Fibroblast of pulmonary artery (primary cell): ENCODE measurements at regions not wholly inside any gene's neighbourhood (a gene's known extent, or its start where the extent isn't known, plus 50 kb on each side); places are given as distances from the start of the nearest gene placed in this dataset.
A peak's percentile ranks its signal among the peaks of the same experiment; 100 is the strongest.

Experiments used
- DNase-seq: peaks from one replicate; pipeline ENCODE4 v3.0.0-alpha.2; 2010; ENCODE audit warnings: low read depth
- H3K4me3 ChIP-seq: replicated peaks from 2 replicates; pipeline ENCODE4 v1.5.1; 2011; ENCODE audit warnings: low read depth, mild to moderate bottlenecking, control low read depth, low read length, moderate library complexity
- TF ChIP-seq, protein P1 (sequence below): IDR thresholded peaks from 2 replicates; pipeline ENCODE4 v1.5.1; 2011; ENCODE audit warnings: mild to moderate bottlenecking, control low read depth, low read length, inconsistent platforms; ENCODE audit errors: missing control alignments

DNA sequence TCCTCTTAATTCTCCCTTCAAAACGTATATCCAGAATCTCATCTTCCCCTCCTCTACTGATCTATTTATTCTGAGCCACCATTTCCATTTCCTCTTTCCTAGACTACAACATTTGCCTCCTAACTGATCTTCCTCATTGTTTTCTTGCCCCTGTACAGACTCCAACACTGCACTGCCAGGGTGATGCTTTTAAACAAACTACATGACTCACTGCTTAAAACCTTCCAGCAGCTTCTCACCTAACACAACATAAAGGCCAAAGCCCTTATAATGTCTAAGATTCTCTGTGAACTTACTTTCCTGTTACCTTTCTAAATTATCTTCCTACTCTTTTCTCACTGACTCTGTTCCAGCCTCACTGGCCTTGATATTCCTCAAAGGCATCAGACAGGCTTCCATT is 161.0 kb upstream of the HS3ST1 start:
- TF ChIP-seq, protein P1, sequence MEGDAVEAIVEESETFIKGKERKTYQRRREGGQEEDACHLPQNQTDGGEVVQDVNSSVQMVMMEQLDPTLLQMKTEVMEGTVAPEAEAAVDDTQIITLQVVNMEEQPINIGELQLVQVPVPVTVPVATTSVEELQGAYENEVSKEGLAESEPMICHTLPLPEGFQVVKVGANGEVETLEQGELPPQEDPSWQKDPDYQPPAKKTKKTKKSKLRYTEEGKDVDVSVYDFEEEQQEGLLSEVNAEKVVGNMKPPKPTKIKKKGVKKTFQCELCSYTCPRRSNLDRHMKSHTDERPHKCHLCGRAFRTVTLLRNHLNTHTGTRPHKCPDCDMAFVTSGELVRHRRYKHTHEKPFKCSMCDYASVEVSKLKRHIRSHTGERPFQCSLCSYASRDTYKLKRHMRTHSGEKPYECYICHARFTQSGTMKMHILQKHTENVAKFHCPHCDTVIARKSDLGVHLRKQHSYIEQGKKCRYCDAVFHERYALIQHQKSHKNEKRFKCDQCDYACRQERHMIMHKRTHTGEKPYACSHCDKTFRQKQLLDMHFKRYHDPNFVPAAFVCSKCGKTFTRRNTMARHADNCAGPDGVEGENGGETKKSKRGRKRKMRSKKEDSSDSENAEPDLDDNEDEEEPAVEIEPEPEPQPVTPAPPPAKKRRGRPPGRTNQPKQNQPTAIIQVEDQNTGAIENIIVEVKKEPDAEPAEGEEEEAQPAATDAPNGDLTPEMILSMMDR: no peak
- peak; percentile 55 for DNase-seq
- no peak overlapping the region for H3K4me3 ChIP-seq

DNA sequence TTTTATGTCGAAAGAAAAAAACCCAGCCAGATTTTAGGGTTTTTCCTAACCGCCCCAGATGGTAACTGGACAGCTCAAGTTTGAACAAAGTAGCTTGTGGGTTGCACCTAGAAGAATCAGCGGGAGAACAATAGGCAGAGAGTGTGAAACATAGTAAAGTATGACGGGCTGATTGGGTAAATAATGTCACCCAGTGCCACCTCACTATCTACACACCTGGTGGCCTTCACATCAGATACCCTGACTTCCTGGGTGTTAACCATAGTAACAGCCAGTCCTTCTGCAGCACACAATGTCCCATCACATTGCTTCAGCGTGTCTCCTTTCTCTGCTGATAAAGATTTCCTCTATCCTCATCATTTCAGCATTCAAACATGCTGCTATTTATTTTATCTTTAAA is 159.1 kb upstream of the HS3ST1 start:
- DNase-seq: no peak
- TF ChIP-seq, protein P1: no peak
- no peak overlapping the region for H3K4me3 ChIP-seq

DNA sequence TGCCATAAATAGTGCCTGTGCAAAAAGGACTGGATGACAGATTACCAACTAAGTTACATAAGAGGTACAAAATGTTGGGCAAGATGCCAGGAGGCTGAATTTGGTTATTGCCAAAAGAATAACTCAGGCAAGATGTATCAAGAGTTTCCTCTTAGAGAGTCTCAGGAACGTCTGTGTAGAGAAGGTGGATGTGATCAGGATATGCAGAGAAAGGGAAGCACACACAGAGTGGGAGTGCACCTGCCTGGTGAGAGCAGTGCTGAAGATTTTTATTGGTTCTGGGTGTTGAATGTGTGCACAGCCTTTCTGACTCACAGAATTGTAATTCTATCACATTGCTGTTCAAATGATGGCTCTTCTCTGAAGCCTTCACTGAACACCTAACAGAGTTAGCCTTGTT is 156.8 kb upstream of the HS3ST1 start:
- TF ChIP-seq, protein P1: no peak
- DNase-seq: peak; percentile 35
- no peak overlapping the region for H3K4me3 ChIP-seq

DNA sequence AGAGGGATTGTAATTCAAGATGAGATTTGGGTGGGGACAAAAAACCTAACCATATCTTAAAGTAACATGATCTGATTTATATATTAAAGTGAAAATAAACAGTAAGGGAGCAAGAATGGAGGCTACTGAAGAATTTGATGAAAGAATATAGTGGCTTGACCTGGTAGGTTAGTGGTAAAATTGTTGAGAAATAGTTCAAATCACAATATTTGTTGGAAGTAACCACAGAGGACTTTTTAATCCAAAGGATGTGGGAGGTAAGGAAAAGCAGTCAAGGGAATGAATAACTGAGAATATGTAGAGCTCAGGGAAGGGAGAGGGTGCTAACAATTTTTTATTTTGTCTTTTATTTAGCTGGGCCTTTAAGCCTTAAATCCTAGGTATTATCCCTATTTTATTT is 139.8 kb upstream of the HS3ST1 start:
- DNase-seq: no peak
- no peak overlapping the region for H3K4me3 ChIP-seq
- TF ChIP-seq, protein P1: no peak

DNA sequence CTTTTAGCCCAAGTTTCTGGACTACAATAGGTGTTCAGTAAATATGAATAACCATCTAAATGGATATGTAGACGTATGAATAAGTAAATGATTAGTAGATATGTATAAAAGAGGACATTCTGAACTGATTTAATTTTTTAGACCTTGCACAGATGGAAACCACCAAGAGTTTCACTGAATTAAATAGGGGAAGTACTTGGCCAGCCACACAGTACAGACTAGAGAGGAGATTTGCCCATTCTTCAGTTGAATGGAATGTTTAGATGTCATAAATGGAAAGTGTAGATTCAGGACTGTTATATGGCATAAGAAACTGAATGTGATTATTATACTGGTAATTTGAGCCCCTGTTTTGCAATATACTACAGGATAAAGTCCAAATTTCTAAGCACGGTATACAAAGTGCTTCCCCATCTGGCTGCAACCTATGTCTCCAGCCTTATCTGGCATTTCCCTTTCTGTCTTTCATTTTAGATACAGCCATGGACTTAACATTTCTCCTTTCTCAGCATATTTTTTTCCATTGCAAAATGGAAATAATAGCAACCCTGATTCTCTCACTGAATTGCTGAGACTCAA is 137.8 kb upstream of the HS3ST1 start:
- DNase-seq: peak; percentile 67
- H3K4me3 ChIP-seq: no peak overlapping the region
- TF ChIP-seq, protein P1: no peak

DNA sequence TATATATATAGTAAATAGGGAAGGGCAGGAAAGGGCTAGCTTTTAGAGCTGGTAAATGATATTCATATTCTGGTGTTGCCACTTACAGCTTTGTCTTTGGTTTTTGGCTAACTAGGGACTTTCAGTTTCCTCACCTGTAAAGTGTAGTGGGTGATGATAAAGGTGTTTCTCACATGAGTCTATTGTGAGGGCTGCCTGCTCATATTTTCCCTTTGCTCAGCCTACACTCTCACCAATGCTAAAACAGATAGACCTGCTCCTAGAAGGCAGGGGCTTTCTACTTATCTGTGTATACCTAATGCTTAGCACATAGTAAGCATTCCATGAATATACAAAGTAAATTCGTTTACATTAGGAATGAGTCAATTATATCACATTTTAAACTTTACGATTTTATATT is 137.2 kb upstream of the HS3ST1 start:
- H3K4me3 ChIP-seq: no peak overlapping the region
- TF ChIP-seq, protein P1: no peak
- no peak for DNase-seq

DNA sequence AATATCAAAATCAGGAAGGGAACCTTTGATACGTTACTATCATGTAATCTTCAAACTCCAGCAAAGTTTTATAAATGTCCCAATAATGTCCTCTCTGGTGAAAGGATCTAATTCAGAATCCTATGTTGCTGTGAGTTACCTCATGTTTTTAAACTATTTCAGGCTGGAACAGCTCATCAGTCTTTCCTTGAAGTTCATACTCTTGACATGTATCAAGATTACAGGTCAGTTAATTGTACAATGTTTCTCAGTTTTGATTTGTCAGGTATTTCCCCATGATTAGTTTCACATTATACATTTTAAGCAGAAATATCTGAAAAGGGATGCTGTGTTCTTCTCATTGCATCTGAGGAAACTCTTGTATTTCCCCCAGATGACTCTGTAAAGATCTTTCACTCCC is 136.5 kb upstream of the HS3ST1 start:
- no peak for DNase-seq
- no peak overlapping the region for H3K4me3 ChIP-seq
- TF ChIP-seq, protein P1: no peak
